Stimulated activated CD4-positive, alpha-beta T cell treated with anti-CD3 and anti-CD28 coated beads, Interleukin-12 subunit alpha, Interleukin-12 subunit beta, amount 100 ng/mL, for 48 hours (primary cell): ENCODE measurements at regions not wholly inside any gene's neighbourhood (a gene's known extent, or its start where the extent isn't known, plus 50 kb on each side); places are given as distances from the start of the nearest gene placed in this dataset.
"Not testable (repeated sequence)": the region's sequence is repeated elsewhere in the genome, so short reads cannot be mapped to it uniquely, and the experiment has no call there.

ENCODE experiments used
- DNase-seq, 3 donors: peaks; one replicate each; pipeline ENCODE4 v3.0.0-alpha.2; 2020; ENCODE audit warnings: low read depth in 2 of 3, low spot score in 1 of 3

DNA sequence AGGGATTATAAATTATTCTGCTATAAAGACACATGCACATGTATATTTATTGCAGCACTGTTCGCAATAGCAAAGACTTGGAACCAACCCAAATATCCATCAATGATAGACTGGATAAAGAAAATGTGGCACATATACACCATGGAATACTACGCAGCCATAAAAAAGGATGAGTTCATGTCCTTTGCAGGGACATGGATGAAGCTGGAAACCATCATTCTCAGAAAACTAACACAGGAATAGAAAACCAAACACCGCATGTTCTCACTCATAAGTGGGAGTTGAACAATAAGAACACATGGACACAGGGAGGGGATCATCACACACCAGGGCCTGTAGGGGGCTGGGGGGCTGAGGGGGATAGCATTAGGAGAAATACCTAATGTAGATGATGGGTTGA is 377.2 kb upstream of the SASH1 start:
- not testable (repeated sequence) for DNase-seq

GRCh38 chr6:147970970-147971369 is 371.7 kb upstream of the SASH1 start:
- DNase-seq = no peak

- no peak for DNase-seq
Observed at GRCh38 chr6:147972448-147972847, 370.2 kb upstream of the SASH1 start.

- DNase-seq = no peak
Observed at GRCh38 chr6:147973806-147974205, 368.8 kb upstream of the SASH1 start.

GRCh38 chr6:147974376-147974775 is 368.3 kb upstream of the SASH1 start:
- DNase-seq = no peak

- no peak for DNase-seq
Observed at GRCh38 chr6:147977851-147978465, 364.7 kb upstream of the SASH1 start.

GRCh38 chr6:147979966-147980365 is 362.7 kb upstream of the SASH1 start:
- no peak for DNase-seq

- no peak for DNase-seq
Observed at GRCh38 chr6:147983581-147984366, 358.9 kb upstream of the SASH1 start.

DNA sequence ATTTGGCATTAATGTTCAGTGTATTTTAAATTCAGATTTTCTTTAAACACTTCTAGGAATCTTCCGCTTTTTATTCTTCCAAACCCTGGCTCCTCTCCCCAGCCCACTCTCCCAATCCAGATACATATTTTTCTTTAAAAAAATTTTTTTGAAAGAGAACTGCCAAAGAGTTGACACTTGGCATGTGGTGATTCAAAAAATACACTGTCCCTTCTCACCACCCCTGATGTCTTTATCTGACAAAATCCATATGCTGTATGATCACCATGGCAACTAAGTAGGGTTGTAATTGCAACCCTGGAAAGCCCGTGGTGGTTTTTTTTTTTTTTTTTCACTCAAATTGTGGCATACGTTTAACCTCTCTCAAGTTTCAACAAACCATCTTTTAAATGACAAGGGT is 355.8 kb upstream of the SASH1 start:
- no peak for DNase-seq

GRCh38 chr6:147990159-147990558 is 352.5 kb upstream of the SASH1 start:
- no peak for DNase-seq

DNA sequence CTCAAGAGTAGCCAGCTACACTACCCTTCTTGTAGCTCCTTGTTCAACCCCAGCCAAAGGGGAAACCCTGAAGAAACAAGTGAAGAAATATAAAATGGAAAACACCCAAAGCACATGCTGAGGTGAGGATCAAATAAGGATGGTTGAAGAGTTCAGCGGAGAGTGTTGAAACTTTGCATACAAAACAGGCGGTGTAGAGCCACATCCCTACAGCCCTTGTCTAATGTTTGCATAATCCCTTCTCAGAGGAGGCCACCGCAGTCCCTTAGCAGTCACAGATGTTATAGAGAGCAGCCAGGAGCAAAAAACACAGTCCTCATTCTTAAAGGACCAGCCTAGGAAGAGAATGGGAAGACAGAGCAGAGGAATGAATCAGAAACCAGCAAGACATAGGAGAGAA is 350.7 kb upstream of the SASH1 start:
- no peak for DNase-seq

- DNase-seq = no peak
Observed at GRCh38 chr6:147999001-147999540, 343.6 kb upstream of the SASH1 start.

DNA sequence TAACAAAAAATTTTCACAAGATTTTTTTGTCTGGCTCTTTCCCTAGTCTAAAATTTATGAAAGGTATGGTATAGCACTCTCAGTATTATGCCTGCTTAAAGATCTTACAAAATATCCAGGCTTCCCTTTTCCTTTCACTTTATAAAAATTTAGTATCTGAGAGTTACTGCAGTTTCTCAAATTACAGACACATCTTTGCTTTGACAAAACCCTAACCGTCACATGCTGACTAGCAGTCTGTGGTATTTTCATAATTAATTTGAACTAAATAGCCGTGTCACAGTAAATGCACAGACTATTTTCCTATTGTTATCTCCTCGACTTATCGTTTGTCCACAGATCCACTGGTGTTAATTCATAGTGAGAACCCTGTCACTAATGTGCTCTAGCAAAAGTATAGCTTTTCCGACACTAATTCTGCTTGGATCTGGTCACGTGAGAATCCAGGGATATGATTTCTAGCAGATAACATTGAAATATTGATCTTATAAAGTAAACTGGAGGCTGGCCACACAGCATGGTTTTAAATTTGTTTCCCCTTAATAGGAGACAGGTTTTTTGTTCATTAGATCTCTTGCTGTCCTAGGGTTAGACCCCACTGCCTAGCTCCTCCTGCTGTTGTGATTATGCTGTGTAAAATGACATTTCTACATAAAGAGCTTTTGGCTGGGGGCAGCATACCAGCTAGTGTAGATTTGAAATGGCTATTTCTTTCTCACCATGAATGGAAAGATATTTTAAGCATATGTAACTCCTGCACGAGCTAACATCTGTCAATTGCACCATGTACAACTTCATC is 340.6 kb upstream of the SASH1 start:
- no peak for DNase-seq

DNA sequence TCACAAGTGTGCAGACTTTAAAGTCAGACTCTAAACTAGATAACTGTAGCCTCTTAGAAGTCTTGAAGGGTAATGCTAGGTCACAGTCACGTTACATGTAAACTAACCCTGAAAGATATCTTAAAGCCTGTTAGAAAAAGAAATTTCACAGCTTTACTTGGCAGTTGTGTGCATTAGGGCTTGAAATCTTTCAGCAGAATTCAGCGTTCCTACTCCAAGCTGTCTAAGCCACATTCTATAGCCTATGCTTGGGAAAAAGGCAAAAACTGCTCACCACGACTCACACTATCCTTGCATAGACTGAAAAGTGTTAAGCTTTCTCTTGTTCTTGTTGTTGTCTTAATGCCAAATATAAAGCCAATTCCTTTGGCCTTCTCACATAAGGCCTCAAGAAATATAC is 338.0 kb upstream of the SASH1 start:
- DNase-seq = no peak

DNA sequence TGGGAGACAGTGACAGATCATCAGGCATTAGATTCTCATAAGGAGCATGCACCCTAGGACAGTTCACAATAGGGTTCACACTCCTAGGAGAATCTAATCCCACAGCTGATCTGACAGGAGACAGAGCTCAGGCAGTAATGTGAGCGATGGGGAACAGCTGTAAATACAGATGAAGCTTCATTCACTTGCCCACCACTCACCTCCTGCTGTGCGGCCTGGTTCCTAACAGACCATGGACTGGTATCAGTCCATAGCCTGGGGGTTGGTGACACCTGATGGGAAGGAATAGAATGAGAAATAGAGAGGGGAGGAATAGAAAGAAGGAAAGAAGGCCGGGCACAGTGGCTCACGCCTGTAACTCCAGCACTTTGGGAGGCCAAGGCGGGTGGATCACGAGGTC is 336.8 kb upstream of the SASH1 start:
- DNase-seq = no peak

DNA sequence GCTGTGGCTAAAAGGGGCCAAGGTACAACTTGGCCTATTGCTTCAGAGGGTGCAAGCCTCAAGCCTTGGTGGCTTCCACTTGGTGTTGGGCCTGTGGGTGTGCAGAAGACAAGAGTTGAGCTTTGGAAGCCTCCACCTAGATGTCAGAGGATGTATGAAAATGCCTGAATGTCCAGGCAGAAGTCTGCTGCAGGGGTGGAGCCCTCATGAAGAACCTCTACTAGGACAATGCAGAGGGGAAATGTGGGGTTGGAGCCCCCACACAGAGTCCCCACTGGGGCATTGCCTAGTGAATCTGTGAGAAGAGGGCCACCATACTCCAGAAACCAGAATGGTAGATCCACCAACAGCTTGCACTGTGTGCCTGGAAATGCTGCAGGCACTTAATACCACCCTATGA is 332.1 kb upstream of the SASH1 start:
- not testable (repeated sequence) for DNase-seq

GRCh38 chr6:148016013-148016412 is 326.6 kb upstream of the SASH1 start:
- DNase-seq = no peak

DNA sequence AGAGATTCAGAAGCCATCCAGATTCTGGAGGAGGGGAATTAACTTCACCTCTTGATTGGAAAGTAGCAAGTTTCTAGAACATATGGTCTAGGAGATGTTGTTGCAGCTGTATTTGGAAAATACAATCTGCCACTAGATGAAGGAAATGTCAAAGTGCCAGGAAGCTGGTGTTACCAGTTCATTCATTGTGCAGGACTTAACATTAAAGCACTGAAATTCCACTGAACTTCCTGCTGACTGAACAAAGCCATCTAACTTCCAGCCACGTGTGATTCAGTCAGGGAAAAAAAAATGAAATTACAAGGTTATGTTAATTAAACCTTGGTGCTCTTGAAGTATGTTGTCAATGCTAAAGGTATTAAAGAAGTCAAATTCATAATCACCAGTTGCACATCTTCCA is 321.5 kb upstream of the SASH1 start:
- DNase-seq = no peak

DNA sequence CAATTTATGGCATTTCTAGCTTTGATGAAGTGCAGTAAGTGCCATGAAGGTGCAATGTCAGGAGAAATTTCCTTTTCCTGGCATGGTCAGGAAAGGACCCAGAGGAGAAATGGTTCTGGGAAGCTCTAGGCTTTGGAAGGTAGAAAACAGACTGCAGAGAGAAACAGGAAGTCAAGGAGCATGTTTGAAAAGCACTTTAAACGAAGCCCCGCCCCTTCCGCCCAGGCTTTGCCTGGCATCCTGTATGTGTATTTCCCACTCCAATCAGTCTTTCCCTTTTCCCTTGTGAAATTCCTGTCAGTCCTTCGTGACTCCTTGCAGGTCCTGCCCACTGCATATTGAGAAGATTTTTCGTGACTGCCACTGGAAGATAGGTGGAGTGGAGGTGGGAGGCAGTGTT is 320.9 kb upstream of the SASH1 start:
- DNase-seq = no peak

GRCh38 chr6:148022279-148022678 is 320.4 kb upstream of the SASH1 start:
- not testable (repeated sequence) for DNase-seq

DNA sequence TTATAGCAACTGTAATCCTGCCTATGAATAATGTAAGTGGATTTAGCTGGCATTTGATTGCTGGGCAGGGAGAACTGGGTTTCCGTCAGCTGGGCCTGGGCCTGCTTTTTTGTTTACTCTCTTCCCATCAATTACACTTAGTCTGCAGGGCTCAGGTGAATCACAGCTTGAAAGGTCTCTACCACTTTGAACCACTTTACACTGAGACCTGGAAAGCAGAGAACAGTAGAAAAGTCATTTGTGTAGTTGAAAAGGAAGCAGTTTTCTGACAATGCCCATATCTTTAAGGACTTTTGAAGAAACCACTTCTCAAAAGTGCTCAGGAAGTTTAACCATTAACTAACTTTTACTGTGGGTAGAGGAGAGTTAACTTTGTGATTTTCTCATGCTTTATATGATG is 315.4 kb upstream of the SASH1 start:
- DNase-seq = no peak
